ENCODE measurements at regions not wholly inside any gene's neighbourhood (a gene's known extent, or its start where the extent isn't known, plus 50 kb on each side); places are given as distances from the start of the nearest gene placed in this dataset.

DNA sequence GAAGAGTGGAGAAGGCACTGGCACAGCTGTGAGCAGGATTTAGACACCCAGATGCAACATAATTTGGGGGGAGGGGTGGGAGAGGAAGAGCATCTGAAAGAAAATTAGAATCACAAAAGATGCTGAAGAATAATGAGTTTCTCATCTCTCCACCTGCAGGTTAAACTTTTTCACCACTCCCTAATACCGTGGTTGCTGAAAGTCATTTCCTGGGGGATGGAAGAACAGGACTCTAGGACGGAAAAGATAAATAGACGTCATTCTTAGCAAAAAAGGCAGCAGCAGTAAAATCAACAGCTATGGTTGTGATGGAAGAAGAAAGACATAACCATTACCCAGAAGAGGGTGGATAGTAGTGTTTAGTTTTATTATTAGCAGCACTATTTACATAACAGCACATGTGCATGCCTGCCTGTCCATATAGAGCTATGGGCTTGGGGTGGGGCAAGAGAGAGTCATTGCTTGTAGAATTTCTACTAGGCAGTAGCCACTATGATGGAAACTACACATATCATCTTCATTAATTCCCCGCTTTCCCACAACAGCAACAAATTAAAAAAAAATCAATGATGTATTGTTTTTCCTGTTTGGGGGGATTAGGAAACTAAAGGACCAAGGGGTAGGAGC is 212.2 kb downstream of the TRIB2 start:
- no peaks in the 10 kb centered on the region for H3K9me3 ChIP-seq (ENCODE audit: control insufficient read depth in 2 of 2, low read length in 2 of 2)
- H3K4me3 ChIP-seq (ENCODE audit: low read length in 2 of 2), result no peak overlapping the region
- H3K9ac ChIP-seq (ENCODE audit: low read length in 2 of 2), result no peak overlapping the region
- peaks cover 11% of the 10 kb centered on the region for H3K4me1 ChIP-seq (ENCODE audit: control insufficient read depth, insufficient read depth, low read length)
- no peaks in the 10 kb centered on the region for H3K36me3 ChIP-seq (ENCODE audit: control insufficient read depth in 2 of 2, insufficient read depth in 2 of 2, low read length in 2 of 2)
- no peak overlapping the region for H3K27ac ChIP-seq (ENCODE audit: low read length)
- H3K27me3 ChIP-seq (ENCODE audit: control insufficient read depth in 1 of 2, insufficient read depth in 2 of 2, low read length in 2 of 2), result no peaks in the 10 kb centered on the region

DNA sequence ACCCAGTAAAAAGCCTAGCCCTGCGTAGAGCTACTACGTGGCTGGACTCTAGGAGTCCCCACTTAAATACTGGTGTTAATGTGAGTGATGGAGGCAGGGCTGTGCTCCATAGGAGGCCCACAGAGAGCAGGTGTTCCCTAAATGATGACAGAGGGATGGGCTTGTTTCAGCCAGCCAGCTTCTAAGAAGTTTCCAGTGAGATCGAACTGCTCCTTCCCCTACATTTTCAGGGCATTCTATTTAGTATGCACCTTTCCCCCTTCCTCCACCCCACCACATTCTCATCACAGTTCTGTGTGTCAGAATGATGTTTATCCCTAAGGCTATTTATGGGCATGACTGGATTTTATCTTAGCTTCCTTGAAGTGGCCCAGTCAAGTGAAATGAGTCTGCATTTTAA is 213.0 kb downstream of the TRIB2 start:
- H3K27me3 ChIP-seq (ENCODE audit: control insufficient read depth in 1 of 2, insufficient read depth in 2 of 2, low read length in 2 of 2), result no peaks in the 10 kb centered on the region
- H3K36me3 ChIP-seq (ENCODE audit: control insufficient read depth in 2 of 2, insufficient read depth in 2 of 2, low read length in 2 of 2), result no peaks in the 10 kb centered on the region
- H3K9me3 ChIP-seq (ENCODE audit: control insufficient read depth in 2 of 2, low read length in 2 of 2), result no peaks in the 10 kb centered on the region
- peaks cover 11% of the 10 kb centered on the region for H3K4me1 ChIP-seq (ENCODE audit: control insufficient read depth, insufficient read depth, low read length)
- no peak overlapping the region for H3K27ac ChIP-seq (ENCODE audit: low read length)
- no peak overlapping the region for H3K9ac ChIP-seq (ENCODE audit: low read length in 2 of 2)
- H3K4me3 ChIP-seq (ENCODE audit: low read length in 2 of 2), result no peak overlapping the region

DNA sequence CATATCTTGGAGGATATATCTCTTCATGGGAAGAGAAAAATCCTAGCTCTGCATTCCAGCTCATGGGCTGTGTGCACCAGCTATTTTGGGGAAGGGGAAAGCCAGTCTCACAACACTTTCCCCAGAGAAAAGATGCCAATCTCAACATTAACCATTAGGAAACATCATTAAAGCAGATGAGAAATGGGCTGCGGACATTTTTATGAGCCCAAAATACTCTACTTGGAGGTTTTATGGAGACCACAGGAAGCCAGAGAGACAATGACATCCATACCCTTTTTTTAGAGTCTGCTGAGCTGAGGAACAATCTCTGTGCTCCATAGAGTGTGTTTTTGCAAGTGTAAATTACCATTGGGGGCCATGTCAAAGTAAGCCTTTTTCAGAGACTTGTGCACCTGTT is 213.7 kb downstream of the TRIB2 start:
- no peaks in the 10 kb centered on the region for H3K36me3 ChIP-seq (ENCODE audit: control insufficient read depth in 2 of 2, insufficient read depth in 2 of 2, low read length in 2 of 2)
- H3K27ac ChIP-seq (ENCODE audit: low read length), result no peak overlapping the region
- no peaks in the 10 kb centered on the region for H3K9me3 ChIP-seq (ENCODE audit: control insufficient read depth in 2 of 2, low read length in 2 of 2)
- H3K4me1 ChIP-seq (ENCODE audit: control insufficient read depth, insufficient read depth, low read length), result peaks cover 11% of the 10 kb centered on the region
- no peak overlapping the region for H3K9ac ChIP-seq (ENCODE audit: low read length in 2 of 2)
- H3K27me3 ChIP-seq (ENCODE audit: control insufficient read depth in 1 of 2, insufficient read depth in 2 of 2, low read length in 2 of 2), result no peaks in the 10 kb centered on the region
- H3K4me3 ChIP-seq (ENCODE audit: low read length in 2 of 2), result no peak overlapping the region

DNA sequence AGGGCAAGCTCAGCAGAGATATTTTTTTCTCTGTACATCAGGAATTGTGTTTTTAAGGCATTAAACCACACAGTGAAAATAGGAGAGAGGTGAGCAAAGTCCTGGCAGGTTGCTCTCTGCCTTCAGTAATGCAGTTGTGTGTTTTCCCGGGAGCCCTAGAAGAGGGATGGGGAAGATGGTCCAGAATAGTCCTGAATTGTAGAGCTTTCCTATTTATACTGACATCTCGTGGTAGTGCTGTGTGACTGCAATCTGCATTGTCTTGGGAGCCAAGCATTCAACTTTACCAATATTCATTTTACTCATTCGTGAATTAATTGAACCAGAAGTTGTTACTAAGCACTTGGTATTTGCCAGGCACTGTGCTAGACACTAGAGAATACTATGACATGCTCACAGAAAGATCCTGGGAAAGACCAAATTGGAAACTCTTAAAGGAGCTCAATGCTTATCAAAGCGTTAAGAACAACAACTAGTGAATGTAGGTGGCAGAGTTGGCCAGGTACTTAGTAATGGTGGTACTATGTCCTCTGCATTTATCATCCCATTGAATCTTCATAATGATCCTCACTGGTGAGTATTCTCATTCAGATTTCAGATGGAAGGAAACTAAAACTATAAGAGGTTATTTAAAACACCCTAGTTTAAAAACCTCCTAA is 214.6 kb downstream of the TRIB2 start:
- no peaks in the 10 kb centered on the region for H3K36me3 ChIP-seq (ENCODE audit: control insufficient read depth in 2 of 2, insufficient read depth in 2 of 2, low read length in 2 of 2)
- H3K9ac ChIP-seq (ENCODE audit: low read length in 2 of 2), result no peak overlapping the region
- H3K4me1 ChIP-seq (ENCODE audit: control insufficient read depth, insufficient read depth, low read length), result peaks cover 11% of the 10 kb centered on the region
- no peaks in the 10 kb centered on the region for H3K9me3 ChIP-seq (ENCODE audit: control insufficient read depth in 2 of 2, low read length in 2 of 2)
- H3K4me3 ChIP-seq (ENCODE audit: low read length in 2 of 2), result no peak overlapping the region
- no peak overlapping the region for H3K27ac ChIP-seq (ENCODE audit: low read length)
- no peaks in the 10 kb centered on the region for H3K27me3 ChIP-seq (ENCODE audit: control insufficient read depth in 1 of 2, insufficient read depth in 2 of 2, low read length in 2 of 2)

DNA sequence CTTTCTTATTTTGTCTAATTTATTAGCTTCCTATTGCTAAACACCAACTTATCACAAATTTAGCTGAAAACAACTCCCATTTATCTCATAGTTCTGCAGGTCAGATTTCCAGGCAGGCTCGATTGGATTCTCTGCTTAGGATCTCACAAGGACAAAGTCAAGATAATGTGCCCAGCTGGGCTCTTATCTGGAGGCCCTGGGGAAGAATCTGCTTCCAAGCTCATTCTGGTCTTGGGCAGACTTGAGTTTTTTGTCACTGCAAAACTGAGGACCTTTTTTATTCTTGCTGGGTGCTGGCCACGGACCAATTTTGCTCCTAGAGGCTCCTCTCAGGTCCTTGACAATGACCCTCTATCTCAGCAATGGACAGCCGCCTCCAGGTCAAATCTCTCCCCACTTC is 215.5 kb downstream of the TRIB2 start:
- H3K4me1 ChIP-seq (ENCODE audit: control insufficient read depth, insufficient read depth, low read length), result peaks cover 11% of the 10 kb centered on the region
- H3K9me3 ChIP-seq (ENCODE audit: control insufficient read depth in 2 of 2, low read length in 2 of 2), result no peaks in the 10 kb centered on the region
- no peaks in the 10 kb centered on the region for H3K36me3 ChIP-seq (ENCODE audit: control insufficient read depth in 2 of 2, insufficient read depth in 2 of 2, low read length in 2 of 2)
- H3K27ac ChIP-seq (ENCODE audit: low read length), result no peak overlapping the region
- no peak overlapping the region for H3K9ac ChIP-seq (ENCODE audit: low read length in 2 of 2)
- no peak overlapping the region for H3K4me3 ChIP-seq (ENCODE audit: low read length in 2 of 2)
- no peaks in the 10 kb centered on the region for H3K27me3 ChIP-seq (ENCODE audit: control insufficient read depth in 1 of 2, insufficient read depth in 2 of 2, low read length in 2 of 2)

DNA sequence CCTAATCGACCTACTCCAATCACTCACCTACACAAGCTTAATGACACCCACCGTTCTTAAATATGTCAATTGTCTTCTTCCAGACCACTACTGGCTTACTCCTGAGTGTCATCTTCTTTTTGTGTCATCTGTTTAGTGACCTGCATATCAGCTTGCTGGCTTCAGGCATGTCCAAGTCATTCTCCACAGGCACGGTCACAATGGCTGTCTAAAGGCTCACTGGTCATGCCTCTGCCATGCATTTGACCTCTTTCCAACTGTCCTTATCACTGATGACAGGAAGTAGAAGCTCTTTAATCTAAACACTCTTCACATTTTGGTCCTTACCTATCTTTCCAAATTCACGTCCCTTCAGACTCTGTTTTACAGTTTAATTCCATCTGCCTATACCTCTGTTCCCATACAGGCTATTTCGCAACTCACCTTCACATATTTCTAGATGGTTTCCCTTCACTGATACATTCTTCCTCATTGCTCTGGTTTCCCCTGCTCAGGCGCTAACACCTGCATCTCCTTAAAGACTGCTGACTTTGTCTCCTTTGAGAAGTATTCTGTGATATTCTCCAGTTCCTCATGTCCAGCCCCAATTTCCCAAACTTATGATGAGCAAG is 217.5 kb downstream of the TRIB2 start:
- no peak overlapping the region for H3K9ac ChIP-seq (ENCODE audit: low read length in 2 of 2)
- H3K4me1 ChIP-seq (ENCODE audit: control insufficient read depth, insufficient read depth, low read length), result peaks cover 10% of the 10 kb centered on the region
- no peaks in the 10 kb centered on the region for H3K9me3 ChIP-seq (ENCODE audit: control insufficient read depth in 2 of 2, low read length in 2 of 2)
- no peak overlapping the region for H3K4me3 ChIP-seq (ENCODE audit: low read length in 2 of 2)
- no peak overlapping the region for H3K27ac ChIP-seq (ENCODE audit: low read length)
- no peaks in the 10 kb centered on the region for H3K27me3 ChIP-seq (ENCODE audit: control insufficient read depth in 1 of 2, insufficient read depth in 2 of 2, low read length in 2 of 2)
- no peaks in the 10 kb centered on the region for H3K36me3 ChIP-seq (ENCODE audit: control insufficient read depth in 2 of 2, insufficient read depth in 2 of 2, low read length in 2 of 2)

DNA sequence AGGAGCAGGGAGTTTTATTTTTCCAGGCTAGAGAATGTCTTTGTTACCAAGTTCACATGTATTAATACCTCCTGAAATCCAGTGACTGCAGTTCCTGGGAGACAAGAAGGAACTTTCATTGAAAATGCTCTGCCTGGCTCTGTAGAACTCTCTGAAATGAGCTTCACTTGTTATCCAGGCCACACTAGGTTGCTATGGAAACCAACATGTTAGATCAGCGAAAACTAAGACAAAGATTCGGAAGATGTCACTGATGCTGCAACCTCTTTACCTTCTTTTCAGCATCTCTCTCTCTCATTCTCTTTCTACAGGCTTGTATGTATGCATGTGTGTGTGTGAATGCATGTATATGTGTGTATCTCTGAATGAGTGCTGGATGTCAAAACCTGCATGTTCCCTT is 218.5 kb downstream of the TRIB2 start:
- H3K27me3 ChIP-seq (ENCODE audit: control insufficient read depth in 1 of 2, insufficient read depth in 2 of 2, low read length in 2 of 2), result no peaks in the 10 kb centered on the region
- no peak overlapping the region for H3K27ac ChIP-seq (ENCODE audit: low read length)
- no peak overlapping the region for H3K4me3 ChIP-seq (ENCODE audit: low read length in 2 of 2)

DNA sequence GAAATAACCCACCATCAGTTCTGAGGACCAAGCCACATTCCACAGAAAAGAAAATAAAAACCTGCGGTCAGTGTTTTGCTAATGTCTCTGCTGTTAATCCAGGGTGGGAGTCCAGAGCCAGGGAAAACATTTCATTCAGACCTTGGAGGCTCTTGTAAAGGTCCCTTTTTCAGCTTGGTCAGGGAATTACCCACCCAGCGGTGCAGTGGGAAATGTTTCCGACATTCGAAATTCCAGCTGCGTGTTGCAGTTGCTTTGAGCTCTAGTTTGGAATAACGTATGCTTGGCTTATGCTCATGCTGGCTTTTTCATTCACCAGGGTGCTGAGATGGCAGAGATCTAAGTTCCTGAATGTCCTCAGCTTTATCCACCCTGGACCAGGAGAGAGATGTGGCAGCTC is 219.1 kb downstream of the TRIB2 start:
- H3K27me3 ChIP-seq (ENCODE audit: control insufficient read depth in 1 of 2, insufficient read depth in 2 of 2, low read length in 2 of 2), result no peaks in the 10 kb centered on the region
- H3K9ac ChIP-seq (ENCODE audit: low read length in 2 of 2), result no peak overlapping the region
- no peak overlapping the region for H3K27ac ChIP-seq (ENCODE audit: low read length)
- no peak overlapping the region for H3K4me3 ChIP-seq (ENCODE audit: low read length in 2 of 2)
- H3K4me1 ChIP-seq (ENCODE audit: control insufficient read depth, insufficient read depth, low read length), result no peaks in the 10 kb centered on the region
- H3K9me3 ChIP-seq (ENCODE audit: control insufficient read depth in 2 of 2, low read length in 2 of 2), result no peaks in the 10 kb centered on the region
- no peaks in the 10 kb centered on the region for H3K36me3 ChIP-seq (ENCODE audit: control insufficient read depth in 2 of 2, insufficient read depth in 2 of 2, low read length in 2 of 2)

More for the DNA sequence above, 218.5 kb downstream of the TRIB2 start:
- no peak overlapping the region for H3K9ac ChIP-seq (ENCODE audit: low read length in 2 of 2)
- H3K9me3 ChIP-seq (ENCODE audit: control insufficient read depth in 2 of 2, low read length in 2 of 2), result no peaks in the 10 kb centered on the region
- peaks cover 3% of the 10 kb centered on the region for H3K4me1 ChIP-seq (ENCODE audit: control insufficient read depth, insufficient read depth, low read length)
- no peaks in the 10 kb centered on the region for H3K36me3 ChIP-seq (ENCODE audit: control insufficient read depth in 2 of 2, insufficient read depth in 2 of 2, low read length in 2 of 2)

DNA sequence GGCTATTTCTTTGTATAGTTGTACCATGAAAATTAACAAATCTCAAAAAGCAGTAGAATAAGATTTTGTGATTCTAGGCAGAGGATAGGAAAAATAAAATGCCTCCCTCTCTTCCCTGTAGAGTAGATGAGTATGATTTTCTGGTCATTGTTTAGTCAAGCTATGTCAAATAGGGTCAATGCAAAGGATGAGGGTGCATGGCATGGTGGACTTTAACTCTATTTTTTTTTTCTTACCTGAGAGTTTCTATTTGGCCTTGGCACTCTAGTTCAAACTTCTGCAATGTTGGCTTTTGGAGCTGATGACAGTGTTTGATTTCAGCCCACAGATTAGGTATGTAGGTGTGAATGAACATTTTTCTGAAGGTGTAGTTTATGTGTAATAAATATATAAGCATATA is 224.5 kb downstream of the TRIB2 start:
- H3K27ac ChIP-seq (ENCODE audit: low read length), result no peak overlapping the region
- H3K9me3 ChIP-seq (ENCODE audit: control insufficient read depth in 2 of 2, low read length in 2 of 2), result no peaks in the 10 kb centered on the region
- no peaks in the 10 kb centered on the region for H3K27me3 ChIP-seq (ENCODE audit: control insufficient read depth in 1 of 2, insufficient read depth in 2 of 2, low read length in 2 of 2)
- H3K4me3 ChIP-seq (ENCODE audit: low read length in 2 of 2), result no peak overlapping the region
- no peak overlapping the region for H3K9ac ChIP-seq (ENCODE audit: low read length in 2 of 2)
- H3K4me1 ChIP-seq (ENCODE audit: control insufficient read depth, insufficient read depth, low read length), result no peaks in the 10 kb centered on the region
- H3K36me3 ChIP-seq (ENCODE audit: control insufficient read depth in 2 of 2, insufficient read depth in 2 of 2, low read length in 2 of 2), result no peaks in the 10 kb centered on the region

DNA sequence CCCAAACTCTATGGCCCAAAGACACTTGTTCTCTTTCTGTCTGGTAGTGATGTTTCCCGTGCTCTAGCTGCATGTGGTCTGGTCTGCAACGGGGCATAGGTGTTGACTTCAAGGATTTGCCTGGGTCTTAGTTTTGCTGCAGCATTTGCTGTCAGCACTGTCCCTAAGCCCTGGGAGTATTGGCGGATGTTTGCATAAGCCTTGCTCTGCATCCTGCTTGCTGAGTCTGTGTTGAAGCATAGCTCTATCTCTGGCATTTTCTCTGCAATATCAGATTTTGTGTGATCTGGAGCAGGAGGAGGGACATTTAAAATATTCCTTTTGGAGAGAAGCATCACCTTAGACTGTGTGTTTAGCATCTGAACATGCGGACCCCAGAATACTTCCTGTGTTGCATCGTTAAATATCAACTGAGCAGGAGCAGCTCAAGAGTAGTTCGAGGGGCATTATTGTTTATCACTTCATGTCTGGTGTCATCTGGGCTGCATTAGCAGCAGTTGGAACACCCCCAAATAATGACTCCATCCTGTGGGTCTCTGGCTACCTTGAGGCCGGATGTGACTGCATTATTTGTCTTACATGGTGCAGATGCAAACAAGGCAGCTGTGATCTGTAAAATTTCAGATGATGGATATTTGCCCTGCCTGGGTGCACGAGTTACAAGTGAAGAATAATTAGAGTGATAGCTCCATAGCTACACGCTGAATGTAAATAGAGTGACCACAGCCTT is 231.7 kb downstream of the TRIB2 start:
- H3K4me3 ChIP-seq (ENCODE audit: low read length in 2 of 2), result no peak overlapping the region
- no peaks in the 10 kb centered on the region for H3K36me3 ChIP-seq (ENCODE audit: control insufficient read depth in 2 of 2, insufficient read depth in 2 of 2, low read length in 2 of 2)
- H3K27ac ChIP-seq (ENCODE audit: low read length), result no peak overlapping the region
- H3K4me1 ChIP-seq (ENCODE audit: control insufficient read depth, insufficient read depth, low read length), result no peaks in the 10 kb centered on the region
- H3K9ac ChIP-seq (ENCODE audit: low read length in 2 of 2), result no peak overlapping the region
- H3K27me3 ChIP-seq (ENCODE audit: control insufficient read depth in 1 of 2, insufficient read depth in 2 of 2, low read length in 2 of 2), result no peaks in the 10 kb centered on the region
- no peaks in the 10 kb centered on the region for H3K9me3 ChIP-seq (ENCODE audit: control insufficient read depth in 2 of 2, low read length in 2 of 2)

Data from stomach smooth muscle (tissue), 2 donors.